Common myeloid progenitor, CD34-positive (primary cell): ENCODE measurements at regions not wholly inside any gene's neighbourhood (a gene's known extent, or its start where the extent isn't known, plus 50 kb on each side); places are given as distances from the start of the nearest gene placed in this dataset.

Experiments
- CTCF ChIA-PET: fragments of 350-600 bp; sonication (Branson Sonifier 250); formaldehyde crosslinking; loops from one replicate; lab custom pipeline; 2021; ENCODE audit warnings: antibody characterized with exemption; lab: Charles Lee
- POLR2A ChIA-PET: fragments of 350-600 bp; sonication (Branson Sonifier 250); formaldehyde crosslinking; loops from one replicate; lab custom pipeline; 2021; ENCODE audit warnings: antibody characterized with exemption; lab: Charles Lee
- DNase-seq, 3 donors: peaks; one replicate each; pipeline versions ENCODE4 v3.0.0 to v3.0.0-alpha.2; 2013
- H3K27ac ChIP-seq, 2 experiments: 1 replicate in 1 of 2; 2 replicates in 1 of 2; pipeline ENCODE4 v1.7.0; 2013; ENCODE audit warnings: inconsistent platforms in 2 of 2, low read length in 2 of 2, mild to moderate bottlenecking in 2 of 2, low read depth in 1 of 2, moderate library complexity in 1 of 2; ENCODE audit not compliant: severe bottlenecking in 2 of 2, insufficient read depth in 1 of 2, poor library complexity in 1 of 2
- H3K27me3 ChIP-seq, 5 experiments: replicated peaks in 2 of 5; 1 replicate in 3 of 5; 2 replicates in 2 of 5; pipeline versions ENCODE4 v1.6.1 to v1.7.0; 2013; ENCODE audit warnings: low read length in 4 of 5, mild to moderate bottlenecking in 2 of 5, moderate library complexity in 2 of 5, inconsistent platforms in 1 of 5; ENCODE audit not compliant: insufficient read depth in 5 of 5, control insufficient read depth in 4 of 5
- H3K36me3 ChIP-seq, 4 experiments: 1 replicate in 2 of 4; 2 replicates in 2 of 4; pipeline versions ENCODE4 v1.6.1 to v1.7.0; 2013; ENCODE audit warnings: low read length in 3 of 4, control low read depth in 1 of 4, mild to moderate bottlenecking in 1 of 4; ENCODE audit not compliant: control insufficient read depth in 4 of 4, insufficient read depth in 4 of 4
- H3K4me1 ChIP-seq, 4 experiments: 1 replicate in 3 of 4; 2 replicates in 1 of 4; pipeline versions ENCODE4 v1.6.1 to v1.7.1; 2013; ENCODE audit warnings: low read length in 3 of 4, mild to moderate bottlenecking in 3 of 4, control low read depth in 1 of 4, inconsistent platforms in 1 of 4, moderate library complexity in 1 of 4; ENCODE audit not compliant: control insufficient read depth in 4 of 4, insufficient read depth in 4 of 4; ENCODE audit errors: control extremely low read depth in 1 of 4
- H3K4me3 ChIP-seq, 7 experiments: 1 replicate in 4 of 7; 2 replicates in 3 of 7; pipeline versions ENCODE4 v1.5.1 to v1.7.0; 2013; ENCODE audit warnings: mild to moderate bottlenecking in 7 of 7, low read length in 6 of 7, moderate library complexity in 6 of 7, inconsistent platforms in 2 of 7, low read depth in 2 of 7, control low read depth in 1 of 7; ENCODE audit not compliant: insufficient read depth in 4 of 7, control insufficient read depth in 1 of 7; ENCODE audit errors: extremely low read depth in 1 of 7
- H3K9me3 ChIP-seq, 5 experiments: 1 replicate in 4 of 5; 2 replicates in 1 of 5; pipeline versions ENCODE4 v1.6.1 to v1.7.1; 2013; ENCODE audit warnings: low read length in 4 of 5, mild to moderate bottlenecking in 2 of 5, inconsistent platforms in 1 of 5, low read depth in 1 of 5, moderate library complexity in 1 of 5; ENCODE audit not compliant: control insufficient read depth in 4 of 5, insufficient read depth in 2 of 5; ENCODE audit errors: control extremely low read depth in 1 of 5
- WGBS: methylation state at CpG from one replicate; pipeline ENCODE4 v1.1.5; 2013; ENCODE audit not compliant: insufficient coverage; 5-methylcytosine and 5-hydroxymethylcytosine counted together

DNA sequence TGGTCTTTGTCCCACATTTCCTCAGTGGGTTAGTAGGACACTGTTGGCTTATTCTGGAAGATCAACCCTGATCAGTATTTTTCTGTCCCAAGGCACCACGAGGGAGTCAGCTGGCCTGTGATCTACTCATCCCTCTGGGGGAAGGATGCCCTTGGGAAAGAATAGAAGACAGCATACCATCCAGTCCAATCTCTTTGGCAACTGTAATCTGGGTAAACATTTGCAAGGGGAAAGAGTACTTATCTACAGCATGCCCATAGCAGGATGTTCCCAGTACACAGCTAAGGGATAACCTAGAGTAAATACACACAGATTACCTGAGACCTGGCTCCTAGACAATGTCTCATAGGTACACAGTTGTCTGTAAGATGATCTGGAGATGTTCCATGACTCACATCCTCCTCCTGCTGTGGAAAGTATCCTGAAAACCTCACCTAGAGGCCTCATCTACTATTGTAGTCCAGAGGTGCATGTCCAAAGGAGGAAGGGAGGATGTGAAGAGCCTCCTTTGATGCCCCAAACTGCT is 134.3 kb upstream of the VWC2 start:
- H3K9me3 ChIP-seq: no peaks in the 10 kb centered on the region
- H3K4me1 ChIP-seq: no peaks in the 10 kb centered on the region
- no peak overlapping the region for H3K27ac ChIP-seq
- no peaks in the 10 kb centered on the region for H3K27me3 ChIP-seq
- 100% methylated on average over 1 of the region's 1 CpG for WGBS
- no peaks in the 10 kb centered on the region for H3K36me3 ChIP-seq
- H3K4me3 ChIP-seq: no peak overlapping the region
- no peak for DNase-seq
- ChIA-PET CTCF (no interaction called here), POLR2A (no interaction called here)

DNA sequence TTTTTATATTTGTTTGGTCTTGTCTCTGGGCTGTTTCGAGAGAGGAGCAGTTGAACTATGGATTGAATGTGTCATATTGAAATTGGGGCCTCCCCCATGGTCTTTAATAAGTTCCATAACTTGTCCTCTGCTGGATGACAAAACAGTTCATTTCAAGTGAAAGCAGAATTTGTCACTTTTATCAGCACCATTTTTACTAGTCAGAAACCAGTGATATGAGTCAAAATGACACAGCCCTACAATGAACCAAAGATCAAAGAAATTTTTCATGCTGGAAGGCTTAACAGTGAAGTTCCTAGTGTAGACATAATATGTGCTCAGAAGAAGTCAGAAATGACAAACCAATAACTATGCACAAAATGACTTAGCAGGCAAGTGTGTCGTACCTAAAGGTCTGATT is 133.6 kb upstream of the VWC2 start:
- CTCF ChIA-PET: no interaction called here
- 100% methylated on average over 1 of the region's 2 CpGs for WGBS
- no peaks in the 10 kb centered on the region for H3K27me3 ChIP-seq
- no peaks in the 10 kb centered on the region for H3K9me3 ChIP-seq
- H3K4me3 ChIP-seq: no peak overlapping the region
- POLR2A ChIA-PET: no interaction called here
- H3K27ac ChIP-seq: no peak overlapping the region
- DNase-seq: no peak
- no peaks in the 10 kb centered on the region for H3K36me3 ChIP-seq
- H3K4me1 ChIP-seq: no peaks in the 10 kb centered on the region

DNA sequence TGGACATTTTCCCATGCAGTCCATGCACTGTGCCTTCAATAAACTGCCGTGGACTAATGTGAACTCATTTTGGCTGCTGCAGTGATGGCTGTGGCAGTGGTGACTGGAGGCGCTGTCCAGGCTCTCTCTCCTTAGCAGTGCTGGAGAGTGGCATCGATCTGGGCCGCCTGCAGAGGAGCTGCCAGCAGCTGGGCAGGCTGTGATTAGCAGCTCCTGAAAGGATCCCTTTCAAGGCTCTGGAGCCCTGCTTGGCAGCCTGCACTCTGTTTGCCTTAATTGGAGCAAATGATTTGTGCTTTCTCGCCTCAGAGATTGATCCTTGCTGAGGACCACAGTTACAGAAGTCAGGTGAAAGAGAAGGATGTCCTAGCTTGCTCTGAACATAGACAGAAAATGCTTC is 130.1 kb upstream of the VWC2 start:
- 84% methylated on average over 5 of the region's 5 CpGs for WGBS
- H3K27me3 ChIP-seq: no peaks in the 10 kb centered on the region
- DNase-seq: no peak
- ChIA-PET CTCF (no interaction called here), POLR2A (no interaction called here)
- H3K9me3 ChIP-seq: no peaks in the 10 kb centered on the region
- no peaks in the 10 kb centered on the region for H3K36me3 ChIP-seq
- no peak overlapping the region for H3K27ac ChIP-seq
- H3K4me1 ChIP-seq: no peaks in the 10 kb centered on the region
- H3K4me3 ChIP-seq: no peak overlapping the region

DNA sequence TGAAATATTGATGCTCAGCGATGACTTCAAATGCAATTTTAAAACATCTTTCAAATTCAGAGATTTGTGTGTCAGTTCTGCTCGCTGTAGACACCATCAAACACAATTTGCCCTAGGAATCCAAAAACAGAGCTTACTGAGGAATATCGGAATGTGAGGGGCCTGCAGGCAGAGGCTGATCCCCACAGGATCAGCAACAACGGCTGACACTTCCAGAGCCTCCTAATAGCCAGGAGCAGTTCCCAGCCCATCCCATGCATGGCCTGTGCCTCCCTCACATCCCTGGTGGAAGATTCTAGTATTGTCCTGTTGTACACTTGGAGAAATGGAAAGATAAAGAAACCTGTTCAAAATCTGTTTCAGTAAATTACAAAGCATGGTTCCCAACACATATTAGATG is 129.7 kb upstream of the VWC2 start:
- no peak for DNase-seq
- Histone ChIP-seq H3K9me3 (no peaks in the 10 kb centered on the region), H3K27ac (no peak overlapping the region), H3K27me3 (no peaks in the 10 kb centered on the region), H3K4me1 (no peaks in the 10 kb centered on the region), H3K36me3 (no peaks in the 10 kb centered on the region), H3K4me3 (no peak overlapping the region)
- ChIA-PET CTCF (no interaction called here), POLR2A (no interaction called here)
- 100% methylated on average over 3 of the region's 4 CpGs for WGBS

GRCh38 chr7:49644396-49645166 is 128.9 kb upstream of the VWC2 start:
- no peak overlapping the region for H3K4me3 ChIP-seq
- DNase-seq: no peak
- H3K9me3 ChIP-seq: no peaks in the 10 kb centered on the region
- no peaks in the 10 kb centered on the region for H3K36me3 ChIP-seq
- ChIA-PET POLR2A (no interaction called here), CTCF (no interaction called here)
- no peak overlapping the region for H3K27ac ChIP-seq
- H3K4me1 ChIP-seq: no peaks in the 10 kb centered on the region
- H3K27me3 ChIP-seq: no peaks in the 10 kb centered on the region
- WGBS: 90% methylated on average over 3 of the region's 3 CpGs

DNA sequence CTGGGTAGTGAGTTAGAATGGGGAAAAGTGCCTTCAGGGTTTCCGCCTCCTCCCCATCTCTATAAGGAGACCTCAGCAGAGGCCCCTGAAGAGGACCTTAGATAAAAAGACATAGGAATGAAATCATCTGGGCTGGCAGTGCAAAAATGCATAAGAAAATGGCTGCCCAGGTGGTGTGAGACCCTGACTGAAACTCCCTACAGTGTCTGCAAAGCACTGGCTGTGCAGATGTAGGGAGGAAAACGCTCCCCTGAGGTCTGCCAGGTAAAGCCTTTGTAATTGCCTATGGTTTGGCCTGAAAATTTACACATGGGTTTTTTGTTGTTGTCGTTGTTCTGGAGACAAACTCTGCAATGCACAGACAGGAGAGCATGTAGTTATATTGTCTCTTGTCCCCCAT is 128.1 kb upstream of the VWC2 start:
- H3K36me3 ChIP-seq: no peaks in the 10 kb centered on the region
- H3K27ac ChIP-seq: no peak overlapping the region
- 69% methylated on average over 2 of the region's 3 CpGs for WGBS
- CTCF ChIA-PET: no interaction called here
- DNase-seq: no peak
- H3K4me1 ChIP-seq: no peaks in the 10 kb centered on the region
- H3K9me3 ChIP-seq: no peaks in the 10 kb centered on the region
- no peaks in the 10 kb centered on the region for H3K27me3 ChIP-seq
- H3K4me3 ChIP-seq: no peak overlapping the region
- POLR2A ChIA-PET: no interaction called here

DNA sequence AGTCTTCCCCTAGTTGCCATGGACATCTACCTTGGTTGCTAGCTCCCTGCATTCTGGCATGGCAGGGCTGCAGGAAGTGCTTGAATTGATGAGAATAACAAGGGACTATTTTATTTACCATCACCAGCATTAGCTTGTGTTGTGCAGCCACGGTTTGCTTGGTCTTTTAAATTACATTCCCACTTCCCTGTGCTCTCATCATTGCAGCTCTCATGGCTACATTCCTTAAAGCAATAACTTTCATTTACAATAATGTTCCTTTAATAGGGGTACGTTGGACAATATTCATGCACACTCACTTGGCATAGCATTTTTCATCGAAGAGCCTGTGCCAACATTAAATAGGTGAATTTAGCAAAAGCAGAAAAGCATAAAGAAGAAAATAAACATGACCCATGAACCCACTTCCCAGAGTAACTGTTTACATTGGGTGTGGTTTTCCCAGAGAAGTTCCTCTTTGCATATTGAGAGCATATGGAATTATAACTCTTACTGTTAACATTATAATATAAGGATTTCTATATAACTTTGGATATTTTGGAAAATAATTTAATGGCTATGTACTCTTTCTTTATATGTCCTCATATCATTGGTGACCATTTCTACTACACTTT is 113.2 kb upstream of the VWC2 start:
- Histone ChIP-seq H3K36me3 (no peaks in the 10 kb centered on the region), H3K27ac (no peak overlapping the region), H3K27me3 (no peaks in the 10 kb centered on the region), H3K4me3 (no peak overlapping the region), H3K4me1 (no peaks in the 10 kb centered on the region), H3K9me3 (no peaks in the 10 kb centered on the region)
- 75% methylated on average over 1 of the region's 3 CpGs for WGBS
- no peak for DNase-seq
- ChIA-PET POLR2A (no interaction called here), CTCF (no interaction called here)
